ENCODE measurements at regions not wholly inside any gene's neighbourhood (a gene's known extent, or its start where the extent isn't known, plus 50 kb on each side); places are given as distances from the start of the nearest gene placed in this dataset.

- Histone ChIP-seq H3K9me3 (no peaks in the 10 kb centered on the region), H3K4me3 (no peak overlapping the region), H3K36me3 (ENCODE audit: low read depth) (no peaks in the 10 kb centered on the region), H3K4me1 (ENCODE audit: low read depth) (no peaks in the 10 kb centered on the region)
- intact Hi-C loops (cut with DNase I, micrococcal nuclease), result no loop called here
- DNase-seq (no peak), ATAC-seq (no peak)
- TF ChIP-seq CTCF (IDR thresholded peaks at IDR 0.05), result no peak
These were observed 80.3 kb upstream of the NEIL3 start for GRCh38 chr4:177229331-177229730.

GRCh38 chr4:177232473-177232872 is 77.2 kb upstream of the NEIL3 start:
- TF ChIP-seq CTCF (IDR thresholded peaks at IDR 0.05), result no peak
- H3K4me1 ChIP-seq (ENCODE audit: low read depth), result no peaks in the 10 kb centered on the region
- no peaks in the 10 kb centered on the region for H3K36me3 ChIP-seq (ENCODE audit: low read depth)
- H3K9me3 ChIP-seq, result no peaks in the 10 kb centered on the region
- H3K4me3 ChIP-seq, result no peak overlapping the region
- intact Hi-C loops (cut with DNase I, micrococcal nuclease), result no loop called here
- no peak for DNase-seq
- no peak for ATAC-seq

- no peak for ATAC-seq
- Histone ChIP-seq H3K36me3 (ENCODE audit: low read depth) (no peaks in the 10 kb centered on the region), H3K9me3 (no peaks in the 10 kb centered on the region), H3K4me1 (ENCODE audit: low read depth) (no peaks in the 10 kb centered on the region), H3K4me3 (no peak overlapping the region)
- DNase-seq, result no peak
- TF ChIP-seq CTCF (IDR thresholded peaks at IDR 0.05), result no peak
- intact Hi-C loops (cut with DNase I, micrococcal nuclease), result no loop called here
These were observed 74.6 kb upstream of the NEIL3 start for GRCh38 chr4:177235026-177235425.

- H3K9me3 ChIP-seq, result no peaks in the 10 kb centered on the region
- H3K4me3 ChIP-seq, result no peak overlapping the region
- no peak for ATAC-seq
- no peak for DNase-seq
- H3K4me1 ChIP-seq (ENCODE audit: low read depth), result no peaks in the 10 kb centered on the region
- no peak for TF ChIP-seq CTCF (IDR thresholded peaks at IDR 0.05)
- intact Hi-C loops (cut with DNase I, micrococcal nuclease), result no loop called here
- no peaks in the 10 kb centered on the region for H3K36me3 ChIP-seq (ENCODE audit: low read depth)
These were observed 72.8 kb upstream of the NEIL3 start for GRCh38 chr4:177236886-177237285.

- ATAC-seq, result no peak
- H3K4me1 ChIP-seq (ENCODE audit: low read depth), result no peaks in the 10 kb centered on the region
These were observed 72.4 kb upstream of the NEIL3 start for GRCh38 chr4:177237291-177237690.

More at GRCh38 chr4:177237291-177237690, 72.4 kb upstream of the NEIL3 start:
- Histone ChIP-seq H3K9me3 (no peaks in the 10 kb centered on the region), H3K4me3 (no peak overlapping the region), H3K36me3 (ENCODE audit: low read depth) (no peaks in the 10 kb centered on the region)
- DNase-seq, result no peak
- intact Hi-C loops (cut with DNase I, micrococcal nuclease), result no loop called here
- no peak for TF ChIP-seq CTCF (IDR thresholded peaks at IDR 0.05)

All from mucosa of descending colon (tissue), 3 donors.